Neuron (in vitro differentiated cells): ENCODE measurements at regions not wholly inside any gene's neighbourhood (a gene's known extent, or its start where the extent isn't known, plus 50 kb on each side); places are given as distances from the start of the nearest gene placed in this dataset.
"Not testable (repeated sequence)": the region's sequence is repeated elsewhere in the genome, so short reads cannot be mapped to it uniquely, and the experiment has no call there.

Experiments used
- H2AFZ ChIP-seq: one replicate; pipeline ENCODE4 v1.6.1; 2013; ENCODE audit warnings: low read depth, mild to moderate bottlenecking, inconsistent platforms, low read length, moderate library complexity
- H3K27me3 ChIP-seq: one replicate; pipeline ENCODE4 v1.6.1; 2013; ENCODE audit warnings: low read length; ENCODE audit not compliant: insufficient read depth
- H3K36me3 ChIP-seq: one replicate; pipeline ENCODE4 v1.6.1; 2013; ENCODE audit warnings: low read length; ENCODE audit not compliant: insufficient read depth
- H3K4me1 ChIP-seq: one replicate; pipeline ENCODE4 v1.6.1; 2013; ENCODE audit warnings: low read length; ENCODE audit not compliant: insufficient read depth
- H3K4me3 ChIP-seq: 2 replicates; pipeline ENCODE4 v1.5.1; 2013; ENCODE audit warnings: mild to moderate bottlenecking, low read length, moderate library complexity
- H3K9me3 ChIP-seq: one replicate; pipeline ENCODE4 v1.6.1; 2013; ENCODE audit warnings: low read length

- no peaks in the 10 kb centered on the region for H3K9me3 ChIP-seq
- no peaks in the 10 kb centered on the region for H3K27me3 ChIP-seq
- H3K4me1 ChIP-seq: peaks cover 2% of the 10 kb centered on the region
- no peaks in the 10 kb centered on the region for H3K36me3 ChIP-seq
- H2AFZ ChIP-seq: no peak overlapping the region
- H3K4me3 ChIP-seq: no peak overlapping the region
Observed at GRCh38 chr10:53572799-53573198, 800.2 kb upstream of the MBL2 start.

- no peak overlapping the region for H3K4me3 ChIP-seq
- H3K9me3 ChIP-seq: no peaks in the 10 kb centered on the region
- H2AFZ ChIP-seq: no peak overlapping the region
- no peaks in the 10 kb centered on the region for H3K27me3 ChIP-seq
- H3K36me3 ChIP-seq: no peaks in the 10 kb centered on the region
- peaks cover 2% of the 10 kb centered on the region for H3K4me1 ChIP-seq
Observed at GRCh38 chr10:53570221-53570620, 797.6 kb upstream of the MBL2 start.

GRCh38 chr10:53569455-53569854 lies 796.9 kb upstream of the MBL2 start:
- no peaks in the 10 kb centered on the region for H3K36me3 ChIP-seq
- H3K4me1 ChIP-seq: peaks cover 2% of the 10 kb centered on the region
- no peaks in the 10 kb centered on the region for H3K9me3 ChIP-seq
- H3K27me3 ChIP-seq: no peaks in the 10 kb centered on the region
- no peak overlapping the region for H3K4me3 ChIP-seq
- no peak overlapping the region for H2AFZ ChIP-seq

- H3K36me3 ChIP-seq: no peaks in the 10 kb centered on the region
- H2AFZ ChIP-seq: no peak overlapping the region
- no peaks in the 10 kb centered on the region for H3K4me1 ChIP-seq
- no peaks in the 10 kb centered on the region for H3K9me3 ChIP-seq
- H3K27me3 ChIP-seq: no peaks in the 10 kb centered on the region
- no peak overlapping the region for H3K4me3 ChIP-seq
Observed at GRCh38 chr10:53548664-53549063, 776.1 kb upstream of the MBL2 start.

- H3K27me3 ChIP-seq: no peaks in the 10 kb centered on the region
- H3K4me1 ChIP-seq: no peaks in the 10 kb centered on the region
- H3K36me3 ChIP-seq: no peaks in the 10 kb centered on the region
- H3K9me3 ChIP-seq: no peaks in the 10 kb centered on the region
- H2AFZ ChIP-seq: no peak overlapping the region
- H3K4me3 ChIP-seq: no peak overlapping the region
Observed at GRCh38 chr10:53547364-53547763, 774.8 kb upstream of the MBL2 start.

GRCh38 chr10:53543410-53543809 lies 770.8 kb upstream of the MBL2 start:
- H3K27me3 ChIP-seq: no peaks in the 10 kb centered on the region
- H3K4me3 ChIP-seq: no peak overlapping the region
- no peaks in the 10 kb centered on the region for H3K9me3 ChIP-seq
- H2AFZ ChIP-seq: no peak overlapping the region
- H3K36me3 ChIP-seq: no peaks in the 10 kb centered on the region
- H3K4me1 ChIP-seq: no peaks in the 10 kb centered on the region

GRCh38 chr10:53537508-53537907 lies 764.9 kb upstream of the MBL2 start:
- no peaks in the 10 kb centered on the region for H3K27me3 ChIP-seq
- no peak overlapping the region for H3K4me3 ChIP-seq
- no peaks in the 10 kb centered on the region for H3K36me3 ChIP-seq
- H2AFZ ChIP-seq: no peak overlapping the region
- no peaks in the 10 kb centered on the region for H3K4me1 ChIP-seq
- H3K9me3 ChIP-seq: no peaks in the 10 kb centered on the region

GRCh38 chr10:53536322-53536721 lies 763.7 kb upstream of the MBL2 start:
- H2AFZ ChIP-seq: no peak overlapping the region
- no peak overlapping the region for H3K4me3 ChIP-seq
- H3K36me3 ChIP-seq: no peaks in the 10 kb centered on the region
- H3K4me1 ChIP-seq: no peaks in the 10 kb centered on the region
- no peaks in the 10 kb centered on the region for H3K9me3 ChIP-seq
- no peaks in the 10 kb centered on the region for H3K27me3 ChIP-seq

- no peaks in the 10 kb centered on the region for H3K9me3 ChIP-seq
- H3K4me3 ChIP-seq: no peak overlapping the region
- no peaks in the 10 kb centered on the region for H3K4me1 ChIP-seq
- H3K36me3 ChIP-seq: no peaks in the 10 kb centered on the region
- no peak overlapping the region for H2AFZ ChIP-seq
- no peaks in the 10 kb centered on the region for H3K27me3 ChIP-seq
Observed at GRCh38 chr10:53534428-53534827, 761.8 kb upstream of the MBL2 start.

- H3K9me3 ChIP-seq: no peaks in the 10 kb centered on the region
- no peaks in the 10 kb centered on the region for H3K27me3 ChIP-seq
- no peak overlapping the region for H2AFZ ChIP-seq
- H3K4me3 ChIP-seq: no peak overlapping the region
- H3K4me1 ChIP-seq: no peaks in the 10 kb centered on the region
- no peaks in the 10 kb centered on the region for H3K36me3 ChIP-seq
Observed at GRCh38 chr10:53528974-53529373, 756.4 kb upstream of the MBL2 start.

DNA sequence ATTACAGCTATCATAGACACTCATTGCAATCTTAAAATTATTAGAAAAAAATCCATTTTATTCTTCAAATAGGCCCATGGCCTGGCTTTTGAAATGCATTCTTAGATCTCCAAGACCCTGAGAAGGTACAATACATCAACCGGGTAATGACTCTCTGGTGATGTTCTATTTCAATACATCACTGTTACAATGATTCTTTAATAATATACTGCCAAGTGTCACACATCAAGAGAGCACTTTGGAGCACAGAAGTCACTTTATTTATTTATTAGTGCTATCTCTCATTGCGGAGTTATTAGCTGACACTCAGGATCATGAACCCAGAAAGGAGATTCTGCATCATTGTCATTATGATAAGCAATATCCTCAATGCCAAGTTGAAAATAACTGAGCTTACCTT lies 748.5 kb upstream of the MBL2 start:
- no peaks in the 10 kb centered on the region for H3K9me3 ChIP-seq
- no peaks in the 10 kb centered on the region for H3K27me3 ChIP-seq
- H3K4me3 ChIP-seq: no peak overlapping the region

GRCh38 chr10:53508197-53508596 lies 735.6 kb upstream of the MBL2 start:
- Histone ChIP-seq H3K36me3 (no peaks in the 10 kb centered on the region), H2AFZ (no peak overlapping the region), H3K9me3 (no peaks in the 10 kb centered on the region), H3K4me3 (no peak overlapping the region), H3K4me1 (no peaks in the 10 kb centered on the region), H3K27me3 (no peaks in the 10 kb centered on the region)

More for the DNA sequence above, 748.5 kb upstream of the MBL2 start:
- no peaks in the 10 kb centered on the region for H3K36me3 ChIP-seq
- no peak overlapping the region for H2AFZ ChIP-seq
- no peaks in the 10 kb centered on the region for H3K4me1 ChIP-seq

GRCh38 chr10:53504492-53504891 lies 731.9 kb upstream of the MBL2 start:
- not testable (repeated sequence) for H3K9me3 ChIP-seq, H3K36me3 ChIP-seq, H3K4me1 ChIP-seq, H3K27me3 ChIP-seq, H2AFZ ChIP-seq, H3K4me3 ChIP-seq

GRCh38 chr10:53491774-53492173 lies 719.2 kb upstream of the MBL2 start:
- Histone ChIP-seq H3K4me3 (no peak overlapping the region), H3K27me3 (no peaks in the 10 kb centered on the region), H3K4me1 (no peaks in the 10 kb centered on the region), H2AFZ (no peak overlapping the region), H3K9me3 (no peaks in the 10 kb centered on the region), H3K36me3 (no peaks in the 10 kb centered on the region)
